HL-60 (cell line): ENCODE measurements at regions not wholly inside any gene's neighbourhood (a gene's known extent, or its start where the extent isn't known, plus 50 kb on each side); places are given as distances from the start of the nearest gene placed in this dataset.

ENCODE experiments used
- CTCF ChIP-seq: IDR thresholded peaks from one replicate; pipeline ENCODE4 v1.5.1; 2011; ENCODE audit warnings: low read length, control low read depth, inconsistent platforms; ENCODE audit not compliant: insufficient read depth
- REST ChIP-seq: IDR thresholded peaks from 2 replicates; pipeline ENCODE4 v1.6.1; 2012; ENCODE audit warnings: low read depth; ENCODE audit not compliant: insufficient replicate concordance

GRCh38 chr5:63877961-63878360, 84.3 kb downstream of the HTR1A start:
- TF ChIP-seq REST (no peak), CTCF (no peak)
